Muscle layer of duodenum (tissue), 2 donors: ENCODE measurements at regions not wholly inside any gene's neighbourhood (a gene's known extent, or its start where the extent isn't known, plus 50 kb on each side); places are given as distances from the start of the nearest gene placed in this dataset.

ENCODE experiments used
- H3K27ac ChIP-seq: one replicate; pipeline ENCODE4 v1.7.0; 2013; ENCODE audit warnings: mild to moderate bottlenecking, low read length
- H3K27me3 ChIP-seq: one replicate; pipeline ENCODE4 v1.7.0; 2013; ENCODE audit warnings: low read depth, mild to moderate bottlenecking, control low read depth, low read length
- H3K36me3 ChIP-seq, 2 donors: one replicate each; pipeline ENCODE4 v1.7.0; 2013; ENCODE audit warnings: low read length in 2 of 2, control low read depth in 1 of 2, mild to moderate bottlenecking in 1 of 2; ENCODE audit not compliant: insufficient read depth in 2 of 2, control insufficient read depth in 1 of 2
- H3K4me1 ChIP-seq, 2 donors: one replicate each; pipeline ENCODE4 v1.7.0; 2013; ENCODE audit warnings: low read length in 2 of 2, mild to moderate bottlenecking in 2 of 2, control low read depth in 1 of 2, moderate library complexity in 1 of 2; ENCODE audit not compliant: insufficient read depth in 2 of 2, control insufficient read depth in 1 of 2
- H3K4me3 ChIP-seq, 2 donors: one replicate each; pipeline ENCODE4 v1.7.0; 2013; ENCODE audit warnings: low read length in 2 of 2, low read depth in 1 of 2, mild to moderate bottlenecking in 1 of 2
- H3K9me3 ChIP-seq, 2 donors: one replicate each; pipeline ENCODE4 v1.7.0; 2013; ENCODE audit warnings: low read length in 2 of 2, control low read depth in 1 of 2, mild to moderate bottlenecking in 1 of 2; ENCODE audit not compliant: control insufficient read depth in 1 of 2
- donor health status: healthy.

GRCh38 chr22:34057726-34058125 lies 137.4 kb upstream of the LARGE1 start:
- H3K4me1 ChIP-seq: no peaks in the 10 kb centered on the region
- H3K9me3 ChIP-seq: peaks cover 0 to 18% of the 10 kb centered on the region in 2 donors
- no peak overlapping the region for H3K4me3 ChIP-seq
- no peaks in the 10 kb centered on the region for H3K36me3 ChIP-seq
- no peak overlapping the region for H3K27ac ChIP-seq
- H3K27me3 ChIP-seq: no peaks in the 10 kb centered on the region

DNA sequence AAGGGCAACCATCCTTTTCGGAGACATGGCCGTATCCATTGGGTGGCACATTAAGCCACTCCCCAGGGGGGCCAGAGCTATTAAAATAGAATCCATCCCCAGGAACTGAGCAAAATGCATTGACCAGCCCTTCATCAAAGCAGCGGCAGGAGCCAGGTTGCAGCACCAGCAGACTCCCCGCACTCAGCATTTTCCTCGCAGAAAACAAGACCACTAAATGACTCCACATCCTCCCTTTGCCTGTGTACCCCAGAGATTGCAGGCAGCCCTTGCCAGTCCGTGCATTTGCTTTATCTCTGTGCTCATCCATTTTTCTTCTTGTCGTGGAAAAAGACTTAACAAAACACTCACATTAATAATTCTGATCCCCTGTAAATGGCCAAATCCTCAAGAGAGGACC lies 144.4 kb upstream of the LARGE1 start:
- H3K27ac ChIP-seq: no peak overlapping the region
- H3K4me1 ChIP-seq: no peaks in the 10 kb centered on the region
- no peaks in the 10 kb centered on the region for H3K36me3 ChIP-seq
- H3K27me3 ChIP-seq: no peaks in the 10 kb centered on the region
- H3K4me3 ChIP-seq: no peak overlapping the region
- H3K9me3 ChIP-seq: peaks cover 0 to 4% of the 10 kb centered on the region in 2 donors

GRCh38 chr22:34067031-34067430 lies 146.8 kb upstream of the LARGE1 start:
- no peaks in the 10 kb centered on the region for H3K27me3 ChIP-seq
- H3K4me1 ChIP-seq: no peaks in the 10 kb centered on the region
- no peak overlapping the region for H3K27ac ChIP-seq
- H3K4me3 ChIP-seq: no peak overlapping the region
- H3K36me3 ChIP-seq: no peaks in the 10 kb centered on the region
- no peaks in the 10 kb centered on the region for H3K9me3 ChIP-seq

DNA sequence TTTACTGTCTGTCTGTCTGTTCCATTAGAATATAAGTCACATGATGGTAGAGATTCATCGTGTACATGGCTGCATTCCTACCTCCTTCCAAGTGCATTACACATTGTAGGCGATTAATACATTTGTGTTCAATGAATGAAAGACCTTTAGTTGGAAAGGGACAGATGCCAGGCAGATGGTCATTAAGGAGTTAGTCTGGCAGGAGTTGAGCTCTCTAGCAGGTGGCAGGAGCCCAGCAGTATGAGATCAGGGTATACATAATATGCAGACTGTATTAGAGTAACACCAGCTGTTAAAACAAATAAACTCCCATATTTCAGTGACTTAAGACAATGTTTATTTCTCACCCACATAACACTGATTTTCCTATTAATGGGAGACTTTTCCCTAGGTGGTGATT lies 147.7 kb upstream of the LARGE1 start:
- no peak overlapping the region for H3K4me3 ChIP-seq
- H3K36me3 ChIP-seq: no peaks in the 10 kb centered on the region
- H3K4me1 ChIP-seq: no peaks in the 10 kb centered on the region
- H3K27ac ChIP-seq: no peak overlapping the region
- H3K27me3 ChIP-seq: no peaks in the 10 kb centered on the region
- H3K9me3 ChIP-seq: no peaks in the 10 kb centered on the region

- no peak overlapping the region for H3K27ac ChIP-seq
- no peaks in the 10 kb centered on the region for H3K9me3 ChIP-seq
- H3K36me3 ChIP-seq: no peaks in the 10 kb centered on the region
- H3K4me1 ChIP-seq: no peaks in the 10 kb centered on the region
- H3K27me3 ChIP-seq: no peaks in the 10 kb centered on the region
- H3K4me3 ChIP-seq: no peak overlapping the region
Measured at GRCh38 chr22:34070051-34070450, 149.8 kb upstream of the LARGE1 start.

DNA sequence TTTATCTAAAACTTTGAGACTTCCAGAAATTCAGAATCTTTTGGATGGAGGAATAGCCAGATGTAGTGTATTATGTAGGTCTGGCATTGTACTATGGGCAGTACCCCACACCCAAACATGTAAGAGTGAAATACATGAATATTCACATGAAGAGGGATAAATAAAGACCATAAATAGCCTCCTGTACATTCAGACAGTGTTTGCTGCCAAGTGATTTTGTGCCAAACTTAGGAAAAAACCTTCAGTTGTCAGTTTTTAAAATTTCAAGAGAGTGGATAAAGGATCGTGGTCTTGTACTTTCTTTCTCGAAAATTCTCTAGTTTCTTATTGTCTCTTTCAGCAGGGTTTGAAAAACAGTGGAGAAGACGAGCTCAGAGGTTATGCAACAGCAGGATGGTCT lies 150.3 kb upstream of the LARGE1 start:
- Histone ChIP-seq H3K4me3 (no peak overlapping the region), H3K27me3 (no peaks in the 10 kb centered on the region)

DNA sequence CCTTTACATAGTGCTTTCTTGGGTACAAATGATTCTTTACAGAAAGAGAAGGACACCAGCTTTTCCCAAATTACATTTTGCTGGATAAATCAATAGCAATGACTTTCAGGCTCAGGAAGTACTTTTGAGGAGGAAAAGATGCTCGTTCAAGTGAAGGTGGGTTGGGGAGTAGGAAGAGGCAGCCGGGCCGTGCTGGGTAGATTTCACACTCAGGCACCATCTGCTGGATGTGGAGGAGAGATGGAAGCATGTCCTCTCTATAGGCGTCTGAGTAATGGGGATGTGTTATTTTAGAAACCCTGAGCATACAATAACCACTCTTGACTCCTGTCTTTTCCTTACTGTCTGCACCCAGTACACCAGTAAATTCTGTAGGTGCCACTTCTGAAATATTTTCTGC lies 152.3 kb upstream of the LARGE1 start:
- no peaks in the 10 kb centered on the region for H3K9me3 ChIP-seq
- no peak overlapping the region for H3K4me3 ChIP-seq
- H3K27me3 ChIP-seq: no peaks in the 10 kb centered on the region
- H3K36me3 ChIP-seq: no peaks in the 10 kb centered on the region
- no peak overlapping the region for H3K27ac ChIP-seq
- H3K4me1 ChIP-seq: no peaks in the 10 kb centered on the region

More for the DNA sequence above, 150.3 kb upstream of the LARGE1 start:
- no peak overlapping the region for H3K27ac ChIP-seq
- no peaks in the 10 kb centered on the region for H3K9me3 ChIP-seq
- no peaks in the 10 kb centered on the region for H3K4me1 ChIP-seq
- no peaks in the 10 kb centered on the region for H3K36me3 ChIP-seq

- H3K36me3 ChIP-seq: no peaks in the 10 kb centered on the region
Measured at GRCh38 chr22:34080433-34080832, 160.2 kb upstream of the LARGE1 start.

GRCh38 chr22:34096770-34097169 lies 176.5 kb upstream of the LARGE1 start:
- Histone ChIP-seq H3K27ac (no peak overlapping the region), H3K36me3 (no peaks in the 10 kb centered on the region), H3K27me3 (no peaks in the 10 kb centered on the region), H3K4me1 (no peaks in the 10 kb centered on the region), H3K9me3 (peaks cover 0 to 4% of the 10 kb centered on the region in 2 donors), H3K4me3 (no peak overlapping the region)

More at GRCh38 chr22:34080433-34080832, 160.2 kb upstream of the LARGE1 start:
- Histone ChIP-seq H3K4me3 (no peak overlapping the region), H3K4me1 (no peaks in the 10 kb centered on the region), H3K27ac (no peak overlapping the region), H3K27me3 (no peaks in the 10 kb centered on the region), H3K9me3 (no peaks in the 10 kb centered on the region)

- Histone ChIP-seq H3K4me3 (no peak overlapping the region), H3K9me3 (peaks cover 0 to 4% of the 10 kb centered on the region in 2 donors), H3K4me1 (no peaks in the 10 kb centered on the region), H3K27me3 (no peaks in the 10 kb centered on the region), H3K27ac (no peak overlapping the region), H3K36me3 (no peaks in the 10 kb centered on the region)
Measured at GRCh38 chr22:34099278-34099677, 179.0 kb upstream of the LARGE1 start.

- Histone ChIP-seq H3K36me3 (no peaks in the 10 kb centered on the region), H3K27me3 (no peaks in the 10 kb centered on the region), H3K27ac (no peak overlapping the region), H3K4me1 (no peaks in the 10 kb centered on the region), H3K4me3 (no peak overlapping the region), H3K9me3 (peaks cover 0 to 2% of the 10 kb centered on the region in 2 donors)
Measured at GRCh38 chr22:34102633-34103032, 182.4 kb upstream of the LARGE1 start.

DNA sequence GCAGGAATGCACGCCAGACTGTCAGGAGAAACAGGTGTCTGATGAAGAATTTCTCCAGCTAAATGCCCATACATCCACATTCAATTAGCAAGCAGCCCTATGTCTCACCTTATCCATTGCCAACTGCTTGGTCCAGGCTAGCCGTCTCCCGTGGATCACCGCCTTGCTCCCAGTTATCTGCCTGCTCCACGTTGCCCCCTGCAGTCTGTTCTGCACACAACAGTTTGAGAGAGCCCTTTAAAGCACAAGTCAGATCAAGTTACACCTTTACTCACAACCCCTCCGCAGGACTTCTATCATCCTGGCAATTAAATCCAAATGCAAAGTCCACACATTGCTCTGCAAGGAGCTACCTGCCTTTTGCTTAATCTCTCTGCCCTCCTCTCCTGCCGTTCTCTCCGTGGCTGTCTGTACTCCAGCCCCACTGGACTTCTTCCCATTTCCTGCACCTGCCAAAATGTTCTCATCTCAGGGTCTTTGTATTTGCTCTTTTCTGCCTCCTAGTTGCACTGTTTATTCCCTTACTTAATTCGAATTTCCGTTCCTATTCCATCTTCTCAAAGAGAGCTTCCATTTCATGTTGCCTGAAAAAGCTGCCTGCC lies 185.3 kb upstream of the LARGE1 start:
- Histone ChIP-seq H3K36me3 (no peaks in the 10 kb centered on the region), H3K9me3 (no peaks in the 10 kb centered on the region), H3K27ac (no peak overlapping the region), H3K27me3 (no peaks in the 10 kb centered on the region), H3K4me3 (no peak overlapping the region), H3K4me1 (no peaks in the 10 kb centered on the region)
